ENCODE measurements at regions not wholly inside any gene's neighbourhood (a gene's known extent, or its start where the extent isn't known, plus 50 kb on each side); places are given as distances from the start of the nearest gene placed in this dataset.

- TF ChIP-seq USF1 (IDR thresholded peaks at IDR 0.05; ENCODE audit: borderline replicate concordance, extremely low read length, insufficient read depth, low read depth, low read length) (no peak), ZBTB33 (IDR thresholded peaks at IDR 0.05) (no peak)
Measured at GRCh38 chr12:97758194-97758501, 295.5 kb downstream of the RMST start (continued).

- H3K4me3 ChIP-seq = no peak overlapping the region
- 56% methylated on average over 1 of the region's 1 CpG for WGBS (ENCODE audit: insufficient coverage, insufficient replicate concordance, low lambda C conversion rate, missing lambda C conversion rate)
- no peak overlapping the region for H3K27ac ChIP-seq (ENCODE audit: control insufficient read depth, insufficient read depth)
- H3K79me2 ChIP-seq (ENCODE audit: control insufficient read depth, insufficient read depth, low read length) = no peaks in the 10 kb centered on the region
- SMC1A ChIA-PET (ENCODE audit: uncharacterized antibody, unreplicated experiment) = no interaction called here
- no peak overlapping the region for H3K9ac ChIP-seq (ENCODE audit: control insufficient read depth, insufficient read depth, low read length)
- H3K27me3 ChIP-seq (replicated peaks in 1 of 2; ENCODE audit: control insufficient read depth in 2 of 2, insufficient read depth in 2 of 2, low read length in 1 of 2) = no peaks in the 10 kb centered on the region
- H3K4me2 ChIP-seq (ENCODE audit: control insufficient read depth, insufficient read depth) = no peak overlapping the region
- no peak overlapping the region for H2AFZ ChIP-seq (ENCODE audit: control insufficient read depth, low read depth, low read length)
- FAIRE-seq (no peak), ATAC-seq (no peak), DNase-seq (ENCODE audit: low read depth, low spot score) (no peak)
- in situ Hi-C loops (cut with MboI) (no loop called here), intact Hi-C loops (cut with micrococcal nuclease; ENCODE audit: unreplicated experiment) (no loop called here)
- RAD21 ChIA-PET (ENCODE audit: unreplicated experiment) = no interaction called here
- no peaks in the 10 kb centered on the region for H3K9me3 ChIP-seq (replicated peaks; ENCODE audit: control insufficient read depth, insufficient read depth, low read length)
- POLR2A ChIA-PET = no interaction called here
- H3K36me3 ChIP-seq (ENCODE audit: control insufficient read depth in 2 of 2, insufficient read depth in 2 of 2, low read length in 1 of 2) = no peaks in the 10 kb centered on the region
- H3K4me1 ChIP-seq (ENCODE audit: control insufficient read depth, insufficient read depth, low read length) = no peaks in the 10 kb centered on the region
- CTCF ChIA-PET = no interaction called here
- H4K20me1 ChIP-seq (ENCODE audit: control insufficient read depth, insufficient read depth) = no peaks in the 10 kb centered on the region
- no TSS peak for BruUV-seq (replicated peaks)
- TF ChIP-seq SIX5 (IDR thresholded peaks at IDR 0.05; ENCODE audit: low read depth, low read length, severe bottlenecking) (no peak), SMAD5 (IDR thresholded peaks at IDR 0.05; ENCODE audit: low read depth) (no peak), PAX8 (IDR thresholded peaks at IDR 0.05) (no peak), YBX1 (IDR thresholded peaks at IDR 0.05) (no peak), NFIC (IDR thresholded peaks at IDR 0.05; ENCODE audit: low read depth, low read length) (no peak), RELB (IDR thresholded peaks at IDR 0.05; ENCODE audit: low read depth) (no peak), HDAC2 (IDR thresholded peaks at IDR 0.05) (no peak), RB1 (IDR thresholded peaks at IDR 0.05; ENCODE audit: borderline replicate concordance) (no peak), SUZ12 (IDR thresholded peaks at IDR 0.05; ENCODE audit: unreplicated experiment) (no peak), MTA3 (IDR thresholded peaks at IDR 0.05; ENCODE audit: borderline replicate concordance, low read length) (no peak), NR2C2 (IDR thresholded peaks at IDR 0.05; ENCODE audit: borderline replicate concordance, control insufficient read depth, insufficient read length, low read depth) (no peak), POU2F2 (IDR thresholded peaks at IDR 0.05; ENCODE audit: borderline replicate concordance, low read depth, low read length) (no peak), SUPT20H (IDR thresholded peaks at IDR 0.05; ENCODE audit: borderline replicate concordance, control insufficient read depth, low read depth, low read length) (no peak), CBFB (IDR thresholded peaks at IDR 0.05; ENCODE audit: low read depth) (no peak), PAX5 (IDR thresholded peaks at IDR 0.05; ENCODE audit: borderline replicate concordance, low read depth, low read length) (no peak)
- TF ChIP-seq, protein P1, sequence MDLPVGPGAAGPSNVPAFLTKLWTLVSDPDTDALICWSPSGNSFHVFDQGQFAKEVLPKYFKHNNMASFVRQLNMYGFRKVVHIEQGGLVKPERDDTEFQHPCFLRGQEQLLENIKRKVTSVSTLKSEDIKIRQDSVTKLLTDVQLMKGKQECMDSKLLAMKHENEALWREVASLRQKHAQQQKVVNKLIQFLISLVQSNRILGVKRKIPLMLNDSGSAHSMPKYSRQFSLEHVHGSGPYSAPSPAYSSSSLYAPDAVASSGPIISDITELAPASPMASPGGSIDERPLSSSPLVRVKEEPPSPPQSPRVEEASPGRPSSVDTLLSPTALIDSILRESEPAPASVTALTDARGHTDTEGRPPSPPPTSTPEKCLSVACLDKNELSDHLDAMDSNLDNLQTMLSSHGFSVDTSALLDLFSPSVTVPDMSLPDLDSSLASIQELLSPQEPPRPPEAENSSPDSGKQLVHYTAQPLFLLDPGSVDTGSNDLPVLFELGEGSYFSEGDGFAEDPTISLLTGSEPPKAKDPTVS (IDR thresholded peaks at IDR 0.05; ENCODE audit: low read depth, low read length) = no peak
- TF ChIP-seq, protein P2, sequence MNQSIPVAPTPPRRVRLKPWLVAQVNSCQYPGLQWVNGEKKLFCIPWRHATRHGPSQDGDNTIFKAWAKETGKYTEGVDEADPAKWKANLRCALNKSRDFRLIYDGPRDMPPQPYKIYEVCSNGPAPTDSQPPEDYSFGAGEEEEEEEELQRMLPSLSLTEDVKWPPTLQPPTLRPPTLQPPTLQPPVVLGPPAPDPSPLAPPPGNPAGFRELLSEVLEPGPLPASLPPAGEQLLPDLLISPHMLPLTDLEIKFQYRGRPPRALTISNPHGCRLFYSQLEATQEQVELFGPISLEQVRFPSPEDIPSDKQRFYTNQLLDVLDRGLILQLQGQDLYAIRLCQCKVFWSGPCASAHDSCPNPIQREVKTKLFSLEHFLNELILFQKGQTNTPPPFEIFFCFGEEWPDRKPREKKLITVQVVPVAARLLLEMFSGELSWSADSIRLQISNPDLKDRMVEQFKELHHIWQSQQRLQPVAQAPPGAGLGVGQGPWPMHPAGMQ (IDR thresholded peaks at IDR 0.05; ENCODE audit: borderline replicate concordance) = no peak
Measured at GRCh38 chr12:97758586-97758985, 296.0 kb downstream of the RMST start.
